ENCODE measurements at regions not wholly inside any gene's neighbourhood (a gene's known extent, or its start where the extent isn't known, plus 50 kb on each side); places are given as distances from the start of the nearest gene placed in this dataset.

- no peak for TF ChIP-seq EZH2 (IDR thresholded peaks at IDR 0.05; ENCODE audit: low read length, unreplicated experiment)
- TF ChIP-seq CTCF (conservative IDR thresholded peaks at IDR 0.05; ENCODE audit: low read depth, low read length), result no peak
- TF ChIP-seq EZH2phosphoT487 (IDR thresholded peaks at IDR 0.05; ENCODE audit: borderline replicate concordance, low read length), result no peak
Measured at GRCh38 chr1:102578804-102579203, 529.5 kb downstream of the COL11A1 start.

Measured in PC-3 (cell line).